RWPE2 (cell line): ENCODE measurements at regions not wholly inside any gene's neighbourhood (a gene's known extent, or its start where the extent isn't known, plus 50 kb on each side); places are given as distances from the start of the nearest gene placed in this dataset.

Experiments
- ATAC-seq: fragments of 200-7000 bp; cut with Tn5 transposase; 3 replicates; pipeline ENCODE4 v1.9.1; 2021; ENCODE audit warnings: low read depth
- DNase-seq: peaks from one replicate; pipeline ENCODE4 v3.0.0-alpha.2; 2020; ENCODE audit warnings: low spot score
- H3K27ac ChIP-seq: fragments of 450-650 bp; 2 replicates; pipeline ENCODE4 v1.5.1; 2017; ENCODE audit warnings: mild to moderate bottlenecking; ENCODE audit not compliant: poor library complexity, severe bottlenecking
- H3K27me3 ChIP-seq: fragments of 250-450 bp; sonication (Bioruptor Pico); 2 replicates; pipeline ENCODE4 v1.5.1; 2021; ENCODE audit warnings: mild to moderate bottlenecking, moderate library complexity; ENCODE audit not compliant: insufficient read depth, poor library complexity, severe bottlenecking
- H3K36me3 ChIP-seq: fragments of 250-450 bp; sonication (Bioruptor Pico); 2 replicates; pipeline ENCODE4 v1.5.1; 2020; ENCODE audit warnings: low read depth, mild to moderate bottlenecking, moderate library complexity
- H3K4me1 ChIP-seq: fragments of 250-450 bp; sonication (Bioruptor Pico); 2 replicates; pipeline ENCODE4 v1.5.1; 2021; ENCODE audit warnings: mild to moderate bottlenecking, moderate library complexity; ENCODE audit not compliant: insufficient read depth, poor library complexity, severe bottlenecking
- H3K4me3 ChIP-seq: fragments of 250-450 bp; sonication (Bioruptor Pico); 2 replicates; pipeline ENCODE4 v1.5.1; 2021; ENCODE audit warnings: mild to moderate bottlenecking, moderate library complexity; ENCODE audit not compliant: severe bottlenecking
- H3K9me3 ChIP-seq: fragments of 250-450 bp; sonication (Bioruptor Pico); 2 replicates; pipeline ENCODE4 v1.5.1; 2021; ENCODE audit warnings: mild to moderate bottlenecking, moderate library complexity; ENCODE audit not compliant: severe bottlenecking
- CTCF ChIP-seq: fragments of 450-650 bp; IDR thresholded peaks from one replicate; pipeline ENCODE4 v1.5.1; 2017; ENCODE audit warnings: mild to moderate bottlenecking, moderate library complexity; ENCODE audit not compliant: poor library complexity, severe bottlenecking

DNA sequence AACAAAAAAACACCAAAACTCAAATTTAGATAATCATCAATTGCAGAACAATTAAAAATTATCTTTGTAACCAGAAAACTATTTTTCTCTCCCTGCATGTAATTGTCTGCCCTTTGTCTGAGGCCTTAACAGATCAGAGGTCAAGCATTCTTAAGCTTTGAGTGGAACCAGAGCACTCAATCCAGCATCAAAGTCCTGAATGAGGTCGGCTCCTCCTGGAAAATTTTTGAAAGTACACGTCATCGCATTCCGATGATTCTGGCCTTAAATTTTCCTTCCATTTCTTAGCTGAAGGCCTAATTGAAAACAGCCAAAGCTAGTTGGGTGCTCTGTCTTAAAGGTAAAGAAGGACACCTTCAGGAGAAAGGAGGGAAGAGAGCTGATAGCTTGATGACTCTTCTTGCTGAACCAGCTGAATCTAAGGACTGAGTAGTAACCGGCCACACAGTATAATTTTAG, 510.2 kb upstream of the SULF2 start:
- TF ChIP-seq CTCF = peak; percentile 100
- peak; percentile 89 for ATAC-seq

DNA sequence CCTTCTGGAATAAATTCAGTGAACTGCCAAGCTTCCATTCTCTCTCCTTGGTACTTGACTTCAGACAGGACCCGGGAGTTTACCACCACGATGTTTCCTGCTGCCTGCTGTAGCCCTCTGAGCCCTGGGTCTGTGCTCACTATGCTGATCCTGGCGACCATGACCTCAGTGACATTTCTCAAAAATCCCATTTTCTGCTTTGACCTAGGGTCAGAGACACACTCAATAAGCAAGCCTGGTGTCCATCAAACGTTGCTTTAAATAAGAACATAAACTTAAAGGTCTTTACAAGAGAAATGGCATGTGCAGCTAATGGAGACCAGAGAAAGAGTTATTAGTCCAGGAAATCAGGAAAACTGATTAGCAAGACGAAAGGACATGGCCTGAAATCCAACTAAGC, 509.7 kb upstream of the SULF2 start:
- Histone ChIP-seq H3K27ac (peak overlapping the region; percentile 83), H3K4me3 (no peak overlapping the region), H3K9me3 (no peaks in the 10 kb centered on the region), H3K36me3 (no peaks in the 10 kb centered on the region), H3K4me1 (peaks cover 45% of the 10 kb centered on the region), H3K27me3 (no peaks in the 10 kb centered on the region)
- DNase-seq = no peak
- no peak for TF ChIP-seq CTCF
- ATAC-seq = no peak

More for the DNA sequence above, 510.2 kb upstream of the SULF2 start:
- Histone ChIP-seq H3K36me3 (no peaks in the 10 kb centered on the region), H3K4me1 (peaks cover 45% of the 10 kb centered on the region), H3K4me3 (no peak overlapping the region), H3K27ac (peak overlapping the region; percentile 83), H3K27me3 (no peaks in the 10 kb centered on the region), H3K9me3 (no peaks in the 10 kb centered on the region)
- peak; percentile 81 for DNase-seq

GRCh38 chr20:48294196-48294595, 508.9 kb upstream of the SULF2 start:
- no peak overlapping the region for H3K4me3 ChIP-seq
- peaks cover 41% of the 10 kb centered on the region for H3K4me1 ChIP-seq
- H3K36me3 ChIP-seq = no peaks in the 10 kb centered on the region
- H3K27me3 ChIP-seq = no peaks in the 10 kb centered on the region
- no peak for TF ChIP-seq CTCF
- ATAC-seq (no peak), DNase-seq (no peak)
- peak overlapping the region; percentile 83 for H3K27ac ChIP-seq
- H3K9me3 ChIP-seq = no peaks in the 10 kb centered on the region

DNA sequence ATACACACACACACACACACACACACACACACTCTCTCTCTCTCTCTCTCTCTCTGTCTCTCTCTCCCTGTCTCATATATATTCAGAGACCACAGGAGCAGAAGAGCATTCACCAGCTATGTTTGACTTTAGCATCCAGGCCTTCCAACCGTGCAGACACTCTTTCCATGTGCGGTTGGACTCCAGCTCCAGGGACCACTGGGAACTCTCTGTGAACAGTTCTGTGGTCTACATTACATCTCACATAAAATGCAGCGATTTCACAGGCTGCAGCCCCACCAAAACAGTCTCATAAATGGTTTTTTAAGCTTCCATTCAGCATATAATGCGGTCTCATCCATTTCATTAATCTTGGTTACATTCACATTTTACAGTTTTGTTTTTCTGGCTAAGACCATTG, 508.4 kb upstream of the SULF2 start:
- Histone ChIP-seq H3K4me3 (no peak overlapping the region), H3K36me3 (no peaks in the 10 kb centered on the region), H3K27me3 (no peaks in the 10 kb centered on the region), H3K27ac (no peak overlapping the region), H3K4me1 (peaks cover 39% of the 10 kb centered on the region), H3K9me3 (no peaks in the 10 kb centered on the region)
- ATAC-seq (no peak), DNase-seq (no peak)
- no peak for TF ChIP-seq CTCF

DNA sequence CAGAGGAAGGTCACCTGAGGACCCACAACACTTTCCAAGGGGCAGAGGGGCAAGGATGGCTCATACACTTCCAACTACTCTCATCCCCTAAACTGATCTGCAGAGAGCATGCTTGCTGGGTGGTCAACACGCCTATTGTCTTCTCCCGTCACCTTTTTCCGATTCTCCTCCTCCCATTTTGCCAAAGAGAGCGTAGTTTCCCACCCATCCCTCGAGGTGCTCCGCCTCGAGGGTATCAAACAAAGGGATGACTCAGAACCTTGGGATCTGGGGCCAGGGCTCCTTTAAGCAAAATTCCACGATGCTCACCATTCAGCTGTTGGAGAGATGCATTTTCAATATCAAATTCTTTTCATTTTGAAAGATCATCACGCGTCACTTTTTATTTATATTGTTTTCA, 507.5 kb upstream of the SULF2 start:
- Histone ChIP-seq H3K4me3 (no peak overlapping the region), H3K9me3 (no peaks in the 10 kb centered on the region), H3K4me1 (peaks cover 35% of the 10 kb centered on the region), H3K27me3 (no peaks in the 10 kb centered on the region), H3K36me3 (no peaks in the 10 kb centered on the region), H3K27ac (no peak overlapping the region)
- ATAC-seq = no peak
- no peak for TF ChIP-seq CTCF
- DNase-seq = no peak
